MM.1S (cell line): ENCODE measurements at regions not wholly inside any gene's neighbourhood (a gene's known extent, or its start where the extent isn't known, plus 50 kb on each side); places are given as distances from the start of the nearest gene placed in this dataset.

Source experiments
- CTCF ChIP-seq: fragments of 300-600 bp; sonication (generic); IDR thresholded peaks from 2 replicates; pipeline ENCODE4 v1.5.1; 2016; ENCODE audit warnings: antibody characterized with exemption, low read length, mixed read lengths
- EZH2 ChIP-seq: fragments of 300-600 bp; sonication (generic); optimal IDR thresholded peaks from 2 replicates; pipeline ENCODE3; 2017; ENCODE audit warnings: low read depth, mild to moderate bottlenecking, antibody characterized with exemption, low read length, mixed read lengths
- EZH2phosphoT487 ChIP-seq: fragments of 300-600 bp; sonication (generic); IDR thresholded peaks from 2 replicates; pipeline ENCODE4 v1.6.1; 2018; ENCODE audit warnings: antibody characterized with exemption, low read length

GRCh38 chr11:116409238-116409637 lies 363.5 kb downstream of the BUD13 start:
- no peak for TF ChIP-seq CTCF
- no peak for TF ChIP-seq EZH2phosphoT487
- TF ChIP-seq EZH2, result no peak
